Inflammatory macrophage (primary cell): ENCODE measurements at regions not wholly inside any gene's neighbourhood (a gene's known extent, or its start where the extent isn't known, plus 50 kb on each side); places are given as distances from the start of the nearest gene placed in this dataset.

Source experiments
- DNase-seq, 2 donors: peaks; one replicate each; pipeline ENCODE4 v3.0.0-alpha.2; 2020 to 2022

- DNase-seq, result no peak
Observed at GRCh38 chr5:6926491-6927038, 213.3 kb downstream of the TENT4A start.

- DNase-seq, result no peak
Observed at GRCh38 chr5:6936031-6936430, 222.8 kb downstream of the TENT4A start.

- DNase-seq, result no peak
Observed at GRCh38 chr5:6937677-6938076, 224.4 kb downstream of the TENT4A start.

- DNase-seq, result no peak
Observed at GRCh38 chr5:6941631-6942030, 228.4 kb downstream of the TENT4A start.

- no peak for DNase-seq
Observed at GRCh38 chr5:6943197-6944112, 230.2 kb downstream of the TENT4A start.

GRCh38 chr5:6948562-6948961, 235.3 kb downstream of the TENT4A start:
- DNase-seq, result no peak

GRCh38 chr5:6949230-6949629, 236.0 kb downstream of the TENT4A start:
- no peak for DNase-seq

GRCh38 chr5:6950250-6950649, 237.0 kb downstream of the TENT4A start:
- DNase-seq, result no peak

GRCh38 chr5:6950860-6951259, 237.6 kb downstream of the TENT4A start:
- no peak for DNase-seq

GRCh38 chr5:6961123-6961522, 247.9 kb downstream of the TENT4A start:
- DNase-seq, result no peak

GRCh38 chr5:6961837-6962635, 248.8 kb downstream of the TENT4A start:
- no peak for DNase-seq

- DNase-seq, result no peak
Observed at GRCh38 chr5:6976971-6977370, 263.7 kb downstream of the TENT4A start.

GRCh38 chr5:6979061-6979460, 265.8 kb downstream of the TENT4A start:
- no peak for DNase-seq

- no peak for DNase-seq
Observed at GRCh38 chr5:6989230-6989629, 276.0 kb downstream of the TENT4A start.

- no peak for DNase-seq
Observed at GRCh38 chr5:6994097-6994496, 280.9 kb downstream of the TENT4A start.

- DNase-seq, result no peak
Observed at GRCh38 chr5:6995115-6995514, 281.9 kb downstream of the TENT4A start.

- DNase-seq, result no peak
Observed at GRCh38 chr5:7000310-7000709, 287.1 kb downstream of the TENT4A start.

- DNase-seq, result no peak
Observed at GRCh38 chr5:7010591-7010990, 297.4 kb downstream of the TENT4A start.

- no peak for DNase-seq
Observed at GRCh38 chr5:7012057-7012456, 298.8 kb downstream of the TENT4A start.

GRCh38 chr5:7014611-7015010, 301.4 kb downstream of the TENT4A start:
- no peak for DNase-seq

- no peak for DNase-seq
Observed at GRCh38 chr5:7015586-7016256, 302.5 kb downstream of the TENT4A start.

GRCh38 chr5:7016999-7017747, 303.9 kb downstream of the TENT4A start:
- no peak for DNase-seq
